GM06990 (cell line): ENCODE measurements at regions not wholly inside any gene's neighbourhood (a gene's known extent, or its start where the extent isn't known, plus 50 kb on each side); places are given as distances from the start of the nearest gene placed in this dataset.

Experiments used
- DNase-seq: peaks from one replicate; pipeline ENCODE4 v3.0.0-alpha.2; 2011; ENCODE audit not compliant: insufficient read length; ENCODE audit errors: extremely low read depth
- H3K27me3 ChIP-seq: replicated peaks from 2 replicates; pipeline ENCODE4 v1.6.0; 2011; ENCODE audit warnings: low read length; ENCODE audit not compliant: control insufficient read depth, insufficient read depth
- H3K36me3 ChIP-seq: 2 replicates; pipeline ENCODE4 v1.5.1; 2011; ENCODE audit warnings: low read length; ENCODE audit not compliant: control insufficient read depth, insufficient read depth
- H3K4me3 ChIP-seq: replicated peaks from 2 replicates; pipeline ENCODE4 v1.5.1; 2011; ENCODE audit warnings: low read depth, mild to moderate bottlenecking, control low read depth, low read length
- TF ChIP-seq, protein P1 (sequence below): IDR thresholded peaks from 2 replicates; pipeline ENCODE4 v1.5.1; 2011; ENCODE audit warnings: low read length, control low read depth, mild to moderate bottlenecking, inconsistent platforms; ENCODE audit not compliant: insufficient read depth, poor library complexity, severe bottlenecking

DNA sequence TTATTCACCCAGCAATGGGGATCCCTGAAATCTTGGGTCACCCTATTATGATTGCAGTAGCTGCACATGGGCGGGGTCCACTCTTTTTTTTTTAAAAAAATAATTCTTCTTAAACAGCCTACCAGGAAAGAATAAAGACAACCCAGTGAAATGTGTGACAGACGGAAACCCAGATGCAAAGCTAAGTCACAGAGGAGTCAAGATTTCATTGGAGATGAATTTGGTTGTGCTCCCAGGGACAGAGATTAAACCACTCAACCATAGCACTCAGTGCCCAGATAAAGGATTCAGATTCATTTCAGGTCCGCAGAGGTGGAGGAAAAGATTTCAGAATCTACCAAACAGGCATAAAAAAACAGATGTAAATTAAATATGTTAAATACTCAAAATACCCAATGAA lies 583.5 kb upstream of the ZP4 start:
- Histone ChIP-seq H3K36me3 (no peaks in the 10 kb centered on the region), H3K4me3 (no peak overlapping the region), H3K27me3 (no peaks in the 10 kb centered on the region)
- TF ChIP-seq, protein P1, sequence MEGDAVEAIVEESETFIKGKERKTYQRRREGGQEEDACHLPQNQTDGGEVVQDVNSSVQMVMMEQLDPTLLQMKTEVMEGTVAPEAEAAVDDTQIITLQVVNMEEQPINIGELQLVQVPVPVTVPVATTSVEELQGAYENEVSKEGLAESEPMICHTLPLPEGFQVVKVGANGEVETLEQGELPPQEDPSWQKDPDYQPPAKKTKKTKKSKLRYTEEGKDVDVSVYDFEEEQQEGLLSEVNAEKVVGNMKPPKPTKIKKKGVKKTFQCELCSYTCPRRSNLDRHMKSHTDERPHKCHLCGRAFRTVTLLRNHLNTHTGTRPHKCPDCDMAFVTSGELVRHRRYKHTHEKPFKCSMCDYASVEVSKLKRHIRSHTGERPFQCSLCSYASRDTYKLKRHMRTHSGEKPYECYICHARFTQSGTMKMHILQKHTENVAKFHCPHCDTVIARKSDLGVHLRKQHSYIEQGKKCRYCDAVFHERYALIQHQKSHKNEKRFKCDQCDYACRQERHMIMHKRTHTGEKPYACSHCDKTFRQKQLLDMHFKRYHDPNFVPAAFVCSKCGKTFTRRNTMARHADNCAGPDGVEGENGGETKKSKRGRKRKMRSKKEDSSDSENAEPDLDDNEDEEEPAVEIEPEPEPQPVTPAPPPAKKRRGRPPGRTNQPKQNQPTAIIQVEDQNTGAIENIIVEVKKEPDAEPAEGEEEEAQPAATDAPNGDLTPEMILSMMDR: no peak
- no peak for DNase-seq

DNA sequence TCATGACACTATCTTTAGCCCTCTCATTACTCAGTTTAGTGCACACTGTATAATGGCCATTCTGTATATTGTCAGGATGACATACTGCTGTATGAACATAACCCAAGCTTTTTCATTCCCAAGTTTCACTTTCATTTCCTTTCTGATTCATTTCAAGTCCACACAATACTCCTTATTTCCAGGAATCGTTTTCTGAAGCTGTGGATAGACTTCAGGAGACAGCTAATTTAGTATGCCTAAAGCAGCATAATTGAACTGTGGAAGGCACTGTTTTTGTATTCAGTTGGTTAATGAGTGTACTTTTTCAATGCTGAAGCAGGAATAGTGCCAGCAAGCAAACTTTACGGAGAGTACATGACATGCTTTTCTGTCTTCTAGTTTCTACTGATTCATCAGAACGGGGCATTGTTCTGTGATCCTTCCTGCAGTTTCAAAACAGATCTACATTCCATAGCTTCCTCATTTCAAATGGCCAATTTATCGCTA lies 578.5 kb upstream of the ZP4 start:
- Histone ChIP-seq H3K36me3 (no peaks in the 10 kb centered on the region), H3K27me3 (no peaks in the 10 kb centered on the region), H3K4me3 (no peak overlapping the region)
- TF ChIP-seq, protein P1: no peak
- no peak for DNase-seq

DNA sequence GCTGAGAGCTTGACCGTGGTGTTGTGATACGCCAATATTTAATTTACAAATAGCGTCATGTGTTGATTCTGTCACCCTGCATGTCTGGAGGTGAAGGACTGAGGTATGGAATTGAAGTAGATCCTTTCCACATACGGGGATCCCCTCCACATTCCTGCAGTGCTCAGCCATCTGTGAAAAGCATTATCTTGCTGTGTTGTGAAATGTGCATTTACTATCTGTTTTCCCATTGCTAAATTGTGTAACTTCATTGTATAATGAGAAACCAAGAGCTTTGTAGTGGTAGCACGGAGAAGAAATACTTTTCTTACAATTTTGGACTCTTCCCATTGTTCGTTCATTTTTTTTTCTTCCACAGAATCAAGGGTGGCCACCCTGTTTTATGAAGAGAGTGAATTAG lies 577.3 kb upstream of the ZP4 start:
- no peaks in the 10 kb centered on the region for H3K36me3 ChIP-seq
- TF ChIP-seq, protein P1: no peak
- no peaks in the 10 kb centered on the region for H3K27me3 ChIP-seq
- no peak for DNase-seq
- no peak overlapping the region for H3K4me3 ChIP-seq

DNA sequence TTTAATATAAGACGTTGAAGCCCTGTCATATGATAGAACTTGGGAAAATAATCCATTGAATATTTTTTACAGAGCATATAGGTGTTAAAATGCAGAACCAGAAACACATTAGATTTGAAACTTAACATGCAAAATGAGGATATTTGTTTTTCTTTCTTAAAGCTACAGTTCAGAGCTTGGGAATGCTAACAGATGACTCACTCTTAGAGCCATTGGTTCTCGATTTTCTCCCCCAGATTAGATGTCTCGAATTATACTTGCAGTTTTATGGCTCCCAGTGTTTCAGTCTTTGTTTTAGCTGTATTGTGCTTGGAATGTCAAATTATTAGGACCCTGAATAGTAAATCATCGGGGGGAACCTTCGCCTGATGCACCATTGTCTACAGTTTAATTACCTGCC lies 575.7 kb upstream of the ZP4 start:
- no peaks in the 10 kb centered on the region for H3K27me3 ChIP-seq
- H3K4me3 ChIP-seq: no peak overlapping the region
- TF ChIP-seq, protein P1: no peak
- DNase-seq: no peak
- H3K36me3 ChIP-seq: no peaks in the 10 kb centered on the region

DNA sequence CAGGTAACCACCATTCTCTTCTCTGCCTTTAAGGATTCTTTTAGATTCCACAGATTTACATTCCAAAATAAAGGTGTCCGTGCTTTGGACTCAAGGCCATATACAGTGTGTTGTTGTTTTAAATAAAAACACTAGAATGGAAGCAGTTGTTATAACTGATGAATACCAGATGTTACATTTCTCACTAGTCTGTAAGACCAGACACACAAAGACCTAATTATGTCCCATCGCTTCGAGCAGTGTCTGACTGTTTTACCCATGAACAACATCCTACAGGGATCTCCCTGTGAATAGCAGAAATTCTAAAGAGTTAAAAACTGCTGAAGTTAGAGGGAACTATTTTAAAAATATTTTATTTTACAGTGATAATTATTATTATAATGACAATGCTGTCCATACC lies 574.7 kb upstream of the ZP4 start:
- no peak for DNase-seq
- Histone ChIP-seq H3K27me3 (no peaks in the 10 kb centered on the region), H3K4me3 (no peak overlapping the region), H3K36me3 (no peaks in the 10 kb centered on the region)
- TF ChIP-seq, protein P1: no peak

DNA sequence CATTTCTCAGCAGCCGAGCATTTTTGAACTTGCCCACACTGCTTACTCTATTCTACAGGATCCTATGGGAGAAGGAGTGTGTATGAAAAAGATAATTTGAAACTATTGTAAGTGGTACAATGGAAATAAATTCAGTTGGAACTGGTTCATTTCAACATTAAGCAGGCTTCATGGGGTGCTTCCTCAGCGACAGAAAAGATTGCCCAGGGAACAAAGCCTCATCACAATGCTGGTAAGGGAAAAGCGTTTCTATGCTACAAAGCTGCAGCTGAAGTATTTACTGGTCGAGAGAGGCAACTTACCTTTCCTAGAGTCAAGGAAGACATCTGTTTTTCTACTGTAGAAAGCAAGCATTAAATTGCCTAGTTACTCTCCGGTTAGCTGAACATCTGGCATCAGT lies 568.2 kb upstream of the ZP4 start:
- no peak for DNase-seq
- H3K36me3 ChIP-seq: no peaks in the 10 kb centered on the region
- no peaks in the 10 kb centered on the region for H3K27me3 ChIP-seq
- TF ChIP-seq, protein P1: no peak
- H3K4me3 ChIP-seq: no peak overlapping the region
